ENCODE measurements at regions not wholly inside any gene's neighbourhood (a gene's known extent, or its start where the extent isn't known, plus 50 kb on each side); places are given as distances from the start of the nearest gene placed in this dataset.
A peak's percentile ranks its signal among the peaks of the same experiment; 100 is the strongest.
"Not testable (repeated sequence)": the region's sequence is repeated elsewhere in the genome, so short reads cannot be mapped to it uniquely, and the experiment has no call there.

DNA sequence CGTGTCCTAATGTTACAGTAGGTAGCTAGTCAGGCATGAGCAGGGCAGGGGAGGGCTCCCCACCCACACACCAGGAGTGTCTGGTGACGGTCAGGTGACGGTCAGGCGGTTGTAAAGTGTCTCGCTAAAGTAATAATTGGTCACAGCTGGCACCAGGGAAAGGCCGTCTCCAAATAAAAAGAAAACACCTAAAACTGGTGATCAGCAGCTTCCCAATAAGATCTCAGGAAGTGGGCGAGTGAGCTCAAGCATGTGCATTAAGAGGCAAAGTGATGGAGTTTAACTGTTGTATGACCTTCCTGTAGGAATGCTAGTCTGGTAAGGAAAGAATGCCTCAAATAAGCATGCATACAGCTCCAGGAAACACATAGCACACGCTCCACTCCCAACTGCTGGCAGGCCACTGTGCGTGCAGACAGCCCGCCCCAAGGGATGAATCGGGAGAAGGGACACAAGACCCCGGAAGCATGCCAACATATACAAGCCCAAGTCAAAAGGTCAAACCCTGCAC lies 177.1 kb downstream of the RNF144A start:
- no peak for DNase-seq

DNA sequence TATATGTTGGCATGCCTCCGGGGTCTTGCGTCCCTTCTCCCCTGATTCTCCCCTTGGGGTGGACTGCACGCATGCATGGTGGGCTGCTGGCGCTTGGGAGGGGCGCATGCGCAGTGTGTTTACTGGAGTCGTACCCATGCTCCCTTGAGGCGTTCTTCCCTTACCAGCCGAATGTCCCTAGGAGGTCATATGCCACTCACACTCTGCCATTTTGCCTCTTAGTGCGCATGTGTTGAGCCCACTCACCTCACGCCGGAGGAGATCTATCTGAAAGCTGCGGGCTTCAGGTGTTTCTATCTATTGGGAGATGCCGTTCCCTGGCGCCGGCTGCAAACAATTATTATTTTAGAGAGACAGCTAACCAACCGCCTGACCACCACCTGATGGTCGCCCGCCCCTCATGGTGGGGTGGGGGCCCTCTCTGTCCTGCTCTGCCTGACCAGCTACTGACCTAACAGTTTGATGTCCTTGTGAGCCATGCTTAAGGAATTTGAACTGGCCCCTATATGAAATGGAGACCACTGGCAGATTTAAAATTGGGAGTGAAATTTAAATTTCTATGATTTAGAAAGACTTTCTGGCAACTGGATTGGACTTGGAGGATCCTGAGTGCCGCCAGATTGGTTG lies 179.6 kb downstream of the RNF144A start:
- DNase-seq: no peak

DNA sequence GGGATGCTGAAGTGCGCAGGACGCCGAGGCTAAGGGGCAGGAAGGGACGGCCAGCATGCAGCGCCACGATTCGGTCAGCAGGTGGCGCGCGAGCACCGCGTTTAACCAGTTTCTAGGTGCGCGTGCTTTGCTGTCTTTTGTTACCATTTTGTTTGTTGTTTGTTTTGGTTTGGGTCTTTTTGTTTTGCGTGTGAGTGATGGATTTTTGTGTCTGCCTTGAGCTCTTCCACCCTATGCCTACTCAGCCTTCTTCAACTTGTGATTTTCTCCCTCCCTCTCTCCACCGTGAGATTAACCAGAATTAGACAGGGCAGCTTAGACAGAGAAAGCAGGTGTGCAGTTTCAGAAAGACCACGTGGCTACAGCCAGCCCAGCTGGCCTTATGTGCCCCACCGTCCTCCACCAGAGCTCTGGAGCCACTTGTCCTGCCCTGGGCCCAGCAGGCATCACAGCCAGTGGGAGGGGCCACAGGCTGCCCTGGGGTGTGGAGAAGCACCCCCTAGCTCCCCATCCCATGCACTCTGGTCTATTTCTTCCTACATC lies 180.2 kb downstream of the RNF144A start:
- DNase-seq: peak; percentile 32

DNA sequence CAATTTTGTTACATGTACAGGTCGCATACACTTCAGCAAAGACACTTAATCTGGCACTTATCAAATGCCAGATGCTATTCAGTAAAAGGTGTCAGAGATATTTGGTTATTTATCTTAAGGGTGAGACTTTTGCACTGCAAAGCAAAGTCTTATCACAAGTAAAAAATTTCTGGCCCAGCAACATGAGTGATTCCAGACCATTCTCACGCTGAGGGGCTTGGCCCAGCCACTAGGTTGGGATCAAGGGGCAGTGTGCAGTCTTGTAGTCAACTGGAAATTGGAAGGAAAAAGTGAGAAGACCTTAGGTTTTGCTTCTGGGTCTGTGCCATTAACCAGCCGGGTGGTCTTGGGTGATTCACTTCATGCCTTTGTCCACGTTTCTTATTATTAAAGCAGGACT lies 181.6 kb downstream of the RNF144A start:
- DNase-seq: no peak

DNA sequence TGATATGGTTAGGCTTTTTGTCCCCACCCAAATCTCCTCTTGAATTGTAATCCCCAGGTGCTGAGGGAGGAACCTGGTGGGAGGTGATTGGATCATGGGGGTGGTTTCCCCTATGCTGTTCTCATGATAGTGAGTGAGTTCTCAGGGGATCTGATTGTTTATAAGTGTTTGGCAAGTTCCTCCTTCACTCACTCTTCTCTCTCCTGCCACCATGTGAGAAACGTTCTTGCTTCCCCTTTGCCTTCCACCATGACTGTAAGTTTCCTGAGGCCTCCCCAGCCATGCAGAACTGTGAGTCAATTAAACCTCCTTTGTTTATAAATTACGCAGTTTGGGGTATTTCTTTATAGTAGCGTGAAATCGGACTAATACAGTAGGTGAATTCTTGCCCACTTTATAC lies 182.5 kb downstream of the RNF144A start:
- not testable (repeated sequence) for DNase-seq

DNA sequence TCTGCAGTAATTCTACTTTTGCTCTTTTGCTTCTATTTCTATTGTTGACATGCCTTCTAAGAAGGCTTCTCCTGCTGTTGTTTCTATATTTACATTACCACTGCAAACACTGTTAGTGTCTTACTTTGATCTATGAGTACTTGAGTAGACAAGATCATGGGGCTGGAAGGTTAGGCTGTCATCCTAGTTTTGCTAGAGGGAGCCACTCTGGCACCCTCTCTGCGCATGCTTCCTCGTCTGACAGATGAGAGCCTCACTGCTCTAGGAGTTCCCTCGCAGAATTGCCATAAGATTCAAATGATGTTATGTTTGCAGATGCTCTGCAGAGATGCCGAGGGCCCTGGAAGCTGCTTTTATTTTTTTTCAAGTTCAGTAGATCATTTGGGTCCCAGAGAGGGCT lies 185.6 kb downstream of the RNF144A start:
- no peak for DNase-seq

DNA sequence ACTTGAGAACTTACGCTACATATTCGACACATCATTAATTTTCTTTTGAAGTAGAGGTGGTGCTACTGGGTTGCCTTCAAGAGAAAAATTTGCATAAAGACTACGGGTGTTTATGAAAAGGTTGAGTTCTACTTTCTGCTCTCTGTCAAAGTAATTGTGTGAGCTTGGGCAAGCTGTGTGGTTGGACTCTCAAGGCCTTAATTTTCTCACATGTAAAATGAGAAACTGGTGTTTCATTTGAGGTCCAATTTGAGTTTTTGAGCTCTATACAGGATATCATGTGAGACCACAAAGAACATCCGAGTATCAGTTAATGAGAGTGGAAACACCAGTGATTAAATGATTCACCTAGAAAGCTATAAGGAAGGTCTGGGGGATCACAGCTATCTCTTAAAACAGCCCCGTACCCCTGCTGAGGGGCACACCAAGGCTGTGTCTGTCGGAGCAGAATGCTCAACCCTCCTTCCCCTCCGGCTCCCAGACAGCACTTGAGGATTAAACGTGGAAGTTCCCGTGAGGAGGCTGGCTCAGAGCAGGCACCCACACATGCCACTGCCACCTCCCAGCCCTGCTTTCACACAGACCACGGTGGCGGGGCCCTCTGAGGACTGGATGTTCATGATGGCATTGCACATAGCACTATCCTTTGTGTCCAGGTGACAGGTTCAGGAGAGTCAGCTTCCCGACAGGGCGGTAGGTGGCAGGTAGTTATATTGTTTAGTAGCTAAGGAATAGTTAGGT lies 191.8 kb downstream of the RNF144A start:
- no peak for DNase-seq

DNA sequence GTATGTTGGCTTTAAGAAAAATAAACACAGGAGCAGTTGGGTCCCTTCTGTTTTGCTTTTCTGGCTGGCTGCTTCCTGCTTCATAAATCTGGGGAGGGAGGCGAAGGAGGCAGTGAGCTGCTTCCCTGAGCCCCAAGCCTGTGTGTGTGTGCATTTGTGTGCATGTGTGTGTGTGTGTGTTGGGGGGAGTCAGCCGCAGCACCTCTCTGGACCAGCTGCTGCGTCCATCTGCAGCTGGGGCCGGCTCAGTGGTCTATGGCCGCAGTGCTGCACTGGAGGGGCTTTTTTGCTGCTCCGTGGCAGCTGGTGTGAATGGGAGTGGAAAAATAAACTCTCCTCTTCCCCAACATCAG lies 192.3 kb downstream of the RNF144A start:
- no peak for DNase-seq

DNA sequence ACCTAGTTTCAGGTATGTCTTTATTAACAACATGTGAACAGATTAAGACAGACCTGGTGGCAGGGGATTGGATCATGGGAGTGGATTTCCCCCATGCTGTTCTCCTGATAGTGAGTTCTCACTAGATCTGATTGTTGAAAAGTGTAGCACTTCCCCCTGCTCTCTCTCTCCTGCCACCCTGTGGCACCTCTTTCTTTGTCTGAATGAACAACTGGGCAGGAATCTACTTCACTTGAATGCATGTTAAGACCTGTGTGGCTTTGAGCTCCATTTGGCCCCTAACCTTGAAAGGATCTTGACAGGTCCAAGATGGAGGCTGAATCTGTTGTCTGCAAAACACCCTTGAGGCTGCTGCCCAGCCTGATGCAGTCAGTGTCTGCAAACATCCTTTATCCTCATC lies 194.4 kb downstream of the RNF144A start:
- no peak for DNase-seq

DNA sequence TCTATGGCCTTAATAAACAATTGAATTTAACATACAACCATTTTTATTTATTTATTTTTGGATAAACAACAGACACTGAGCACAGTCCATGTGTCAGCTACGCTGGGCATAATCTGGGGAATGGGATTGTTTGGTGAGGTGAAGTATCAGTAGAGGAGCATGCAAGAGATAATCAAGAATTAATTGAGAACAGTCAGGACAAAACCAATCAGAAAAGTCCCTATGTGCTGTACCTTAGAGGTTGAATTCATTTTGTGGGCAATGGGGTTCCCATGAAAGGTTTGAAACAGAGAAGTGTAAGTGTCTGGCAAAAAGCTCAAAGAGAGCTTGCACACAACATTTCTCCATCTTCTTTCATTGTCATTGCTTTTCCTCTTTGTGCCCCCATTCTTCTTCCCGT lies 198.2 kb downstream of the RNF144A start:
- no peak for DNase-seq

DNA sequence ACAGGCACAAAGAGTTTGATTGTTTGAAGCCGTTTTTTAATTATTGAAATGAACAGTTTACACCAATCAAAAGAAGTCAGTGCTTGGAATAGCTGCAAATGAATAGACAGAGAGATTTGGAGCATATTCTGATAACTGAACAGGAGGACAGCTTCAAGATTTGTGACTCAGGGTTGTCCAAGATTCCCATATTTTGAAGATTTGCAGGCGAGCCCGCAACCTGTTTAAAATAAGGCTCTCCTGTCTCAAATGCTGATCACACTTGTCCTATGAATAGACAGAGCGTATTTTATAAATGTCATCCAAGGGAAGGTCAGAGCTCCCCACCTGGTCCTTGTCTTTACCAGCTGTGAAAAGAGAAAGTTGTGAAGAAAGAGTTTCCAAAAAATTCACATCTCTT lies 198.7 kb downstream of the RNF144A start:
- DNase-seq: no peak

DNA sequence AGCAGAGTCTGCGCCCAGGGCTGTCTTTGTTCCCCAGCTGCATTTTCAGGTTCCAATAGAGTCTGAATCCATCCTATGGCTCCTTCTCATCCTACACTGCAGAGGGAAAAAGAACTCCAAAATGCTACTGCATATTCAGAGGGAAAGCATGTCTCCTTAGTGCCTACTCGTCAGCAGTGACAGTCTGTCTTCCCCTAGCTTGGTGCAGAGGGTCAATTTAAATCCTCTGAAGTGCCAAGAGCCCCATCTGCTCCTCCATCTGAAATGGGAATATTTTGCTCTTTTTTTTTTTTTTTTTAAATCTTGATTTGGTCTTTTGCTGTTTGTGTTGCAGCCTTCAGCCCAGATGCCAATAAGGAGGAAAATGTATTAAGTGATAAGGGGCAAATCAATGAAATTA lies 199.3 kb downstream of the RNF144A start:
- no peak for DNase-seq

DNA sequence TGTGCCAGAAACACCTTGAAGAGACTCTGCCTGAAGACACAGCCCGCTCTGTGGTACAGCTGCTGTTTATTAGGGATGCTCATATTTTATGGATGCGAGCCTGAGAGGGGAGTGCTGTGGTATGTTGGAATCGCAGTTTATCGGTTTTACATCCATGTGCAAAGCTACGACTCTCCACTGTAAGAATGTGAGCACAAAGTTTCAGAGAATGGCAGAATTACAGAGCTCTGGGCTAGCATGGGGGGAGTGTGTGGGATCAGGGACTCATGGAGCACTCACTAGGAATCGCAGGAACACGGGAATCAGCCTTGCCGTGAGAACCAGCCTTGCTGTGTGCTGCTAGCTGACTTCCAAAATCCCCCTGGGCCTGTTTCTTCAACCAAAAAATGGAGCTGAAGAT lies 199.9 kb downstream of the RNF144A start:
- no peak for DNase-seq

DNA sequence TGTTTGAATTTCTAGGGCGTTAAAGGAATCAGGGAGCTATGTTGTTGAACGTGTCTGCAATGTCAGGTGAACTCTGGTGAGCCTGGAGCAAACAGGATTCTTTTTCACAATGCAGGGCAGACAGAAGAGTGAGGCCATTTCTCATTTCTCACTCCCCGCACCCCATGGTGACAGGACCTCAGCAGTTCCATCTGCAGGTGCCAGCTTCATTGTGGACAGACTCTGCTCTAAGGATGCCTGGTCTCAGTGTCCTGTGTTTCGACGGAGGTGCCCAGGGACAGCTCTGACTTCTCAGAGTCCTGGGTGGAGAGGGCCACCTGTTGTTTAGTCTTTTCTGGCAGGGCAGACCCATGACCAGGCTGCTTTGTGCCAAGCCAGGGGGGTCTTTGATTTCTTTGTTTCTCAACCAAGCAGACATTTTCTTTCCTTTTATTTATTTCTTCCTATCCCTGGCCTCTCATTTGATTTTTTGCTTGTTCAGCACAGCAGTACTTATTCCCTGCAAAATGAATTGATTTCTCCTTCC lies 201.5 kb downstream of the RNF144A start:
- no peak for DNase-seq

DNA sequence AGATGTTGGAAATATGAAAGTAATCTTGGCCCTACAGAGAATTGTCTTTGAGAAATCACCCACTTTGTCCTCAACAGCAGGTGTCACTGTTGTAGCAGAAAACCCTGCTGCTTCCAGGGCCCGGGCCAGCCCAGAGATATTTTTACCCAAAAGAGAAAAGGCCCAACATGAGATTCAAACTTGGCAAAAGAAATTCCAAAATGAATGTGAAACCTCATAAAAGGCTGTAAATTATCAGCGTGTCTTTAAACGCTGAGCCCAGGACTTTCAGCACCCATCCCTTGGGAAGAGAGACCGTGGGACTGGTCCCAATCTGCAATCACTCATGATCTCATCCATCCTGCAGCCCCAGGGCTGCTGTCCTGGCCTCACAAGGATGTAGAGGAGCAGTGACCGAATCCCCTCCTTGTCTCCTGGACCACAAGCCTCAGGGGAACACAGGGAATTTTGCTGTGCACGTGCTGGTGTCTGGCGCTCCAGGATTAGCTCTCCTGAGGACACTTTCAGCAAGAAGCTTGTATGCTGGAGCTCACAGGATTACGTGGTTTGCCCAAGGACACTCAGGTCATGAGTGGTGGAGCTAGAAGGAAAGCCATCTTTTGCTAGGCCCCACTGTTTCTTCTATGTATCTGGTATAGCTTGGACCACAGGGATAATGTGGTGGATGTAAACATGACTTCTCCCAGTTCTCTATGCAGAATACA lies 202.1 kb downstream of the RNF144A start:
- peak; percentile 3 for DNase-seq

DNA sequence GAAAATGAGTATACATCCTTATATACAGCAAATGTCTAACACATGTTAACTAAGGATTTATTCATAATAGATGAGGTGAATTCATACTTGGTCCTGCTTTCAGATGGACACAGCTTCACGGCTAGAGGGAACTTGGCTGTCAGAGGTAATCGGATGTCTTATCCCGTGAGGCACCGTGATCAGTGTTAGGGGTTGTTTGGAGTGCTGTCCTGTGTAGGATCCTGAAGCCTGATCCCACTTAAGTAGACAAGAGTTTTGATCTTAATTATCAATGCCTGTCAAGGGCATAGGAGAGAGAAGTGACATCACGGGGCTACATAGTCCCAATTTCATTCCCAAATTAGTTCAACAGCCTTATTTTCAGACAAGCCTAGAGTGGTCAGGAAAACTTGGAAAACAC lies 204.6 kb downstream of the RNF144A start:
- no peak for DNase-seq

DNA sequence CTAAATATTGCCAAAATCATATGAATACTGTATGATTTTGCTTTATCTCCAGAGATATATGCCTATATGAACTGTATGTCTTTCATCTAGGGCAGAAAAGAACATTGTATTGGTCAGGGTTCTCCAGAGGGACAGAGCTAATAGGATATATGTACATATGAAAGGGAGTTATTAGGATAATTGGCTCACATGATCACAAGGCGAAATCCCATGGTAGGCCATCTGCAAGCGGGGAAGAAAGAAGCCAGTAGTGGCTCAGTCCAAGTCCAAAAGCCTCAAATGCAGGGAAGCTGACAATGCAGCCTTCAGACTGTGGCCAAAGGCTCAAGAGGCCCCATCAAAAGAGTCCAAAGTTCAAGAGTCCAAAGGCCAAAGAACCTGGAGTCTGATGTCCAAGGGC lies 209.9 kb downstream of the RNF144A start:
- no peak for DNase-seq

DNA sequence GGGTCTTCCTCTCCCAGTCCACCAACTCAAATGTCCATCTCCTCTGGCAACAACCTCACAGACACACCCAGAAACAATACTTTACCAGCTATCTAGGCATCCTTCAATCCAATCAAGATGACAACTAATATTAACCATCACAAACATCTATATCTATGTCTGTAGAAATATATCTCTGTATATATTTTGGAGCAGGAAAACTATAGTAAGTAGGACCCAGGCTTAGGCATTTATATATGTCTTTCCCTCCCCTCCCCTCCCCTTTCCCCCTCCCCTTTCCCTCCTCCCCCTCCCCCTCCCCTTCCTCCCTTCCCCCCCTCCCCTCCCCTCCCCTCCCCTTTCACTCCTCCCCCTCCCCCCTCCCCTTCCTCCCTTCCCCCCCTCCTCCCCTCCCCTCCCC lies 210.5 kb downstream of the RNF144A start:
- no peak for DNase-seq

DNA sequence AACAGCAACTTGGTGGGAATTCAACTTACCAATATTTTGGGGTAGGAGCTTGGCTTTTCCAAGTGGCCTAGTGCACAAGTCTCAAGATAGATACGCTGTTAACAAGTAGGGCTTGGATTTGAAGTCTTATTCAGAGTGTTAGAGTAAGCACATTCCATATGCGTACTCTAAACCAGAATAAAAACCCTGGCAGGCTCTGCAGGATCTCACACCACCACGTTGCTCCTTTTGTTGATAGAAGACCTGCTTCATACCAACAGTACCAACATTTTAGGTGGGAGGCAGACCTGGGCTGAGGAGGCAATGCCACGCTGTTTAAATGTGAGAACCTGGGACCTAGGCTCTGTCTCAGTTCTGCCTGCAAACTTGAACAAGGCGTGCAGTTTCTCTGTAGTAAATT lies 214.0 kb downstream of the RNF144A start:
- DNase-seq: no peak

DNA sequence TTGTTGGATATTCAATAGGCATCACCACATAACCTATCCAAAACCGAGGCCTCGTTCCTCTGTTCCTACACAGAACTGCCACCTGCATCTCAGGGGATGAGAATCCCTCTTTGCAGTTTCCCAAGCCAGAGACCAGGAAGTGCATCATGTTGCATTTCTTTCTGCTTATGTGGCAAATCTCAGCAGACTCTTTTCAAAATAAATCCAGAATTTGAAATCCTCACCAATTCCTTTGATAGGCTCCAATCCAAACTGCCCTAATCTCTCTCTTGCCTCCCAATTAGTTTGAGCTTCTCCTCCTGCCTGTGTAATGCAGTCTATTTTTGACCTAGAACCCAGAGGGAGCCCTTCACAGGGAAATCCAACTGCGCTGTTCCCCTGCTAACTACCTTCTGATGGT lies 215.5 kb downstream of the RNF144A start:
- DNase-seq: no peak

DNA sequence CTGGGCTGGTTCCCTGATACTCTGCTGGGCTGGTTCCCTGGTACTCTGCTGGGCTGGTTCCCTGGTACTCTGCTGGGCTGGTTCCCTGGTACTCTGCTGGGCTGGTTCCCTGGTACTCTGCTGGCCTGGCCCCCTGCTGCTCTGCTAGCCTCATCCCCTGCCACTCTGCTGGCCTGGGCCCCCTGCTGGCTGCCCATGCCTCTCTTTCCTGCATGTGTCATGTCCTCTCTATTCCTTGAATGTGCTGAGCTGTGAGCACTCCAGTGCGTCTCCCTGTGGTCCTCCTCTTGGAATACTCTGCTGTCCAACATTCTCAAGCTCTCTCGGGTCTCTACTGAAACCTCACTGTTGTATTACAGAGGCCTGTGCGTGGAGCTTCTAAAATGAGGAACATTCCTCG lies 216.3 kb downstream of the RNF144A start:
- no peak for DNase-seq

DNA sequence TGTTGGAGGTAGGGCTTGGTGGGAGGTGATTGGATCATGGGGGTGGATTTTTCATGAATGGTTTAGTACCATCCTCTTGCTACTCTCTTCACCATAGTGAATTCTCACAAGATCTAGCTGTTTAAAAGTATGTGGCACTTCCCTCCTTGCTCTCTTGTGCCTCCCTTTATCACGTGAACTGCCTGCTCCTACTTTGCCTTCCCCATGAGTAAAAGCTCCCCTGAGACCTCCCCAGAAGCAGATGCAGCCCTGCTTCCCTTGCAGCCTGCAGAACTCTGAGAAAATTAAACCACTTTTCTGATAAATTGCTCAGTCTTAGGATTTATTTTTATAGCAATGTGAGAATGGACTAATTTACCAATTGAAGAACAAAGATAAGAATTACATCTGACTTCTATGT lies 223.1 kb downstream of the RNF144A start:
- no peak for DNase-seq

DNA sequence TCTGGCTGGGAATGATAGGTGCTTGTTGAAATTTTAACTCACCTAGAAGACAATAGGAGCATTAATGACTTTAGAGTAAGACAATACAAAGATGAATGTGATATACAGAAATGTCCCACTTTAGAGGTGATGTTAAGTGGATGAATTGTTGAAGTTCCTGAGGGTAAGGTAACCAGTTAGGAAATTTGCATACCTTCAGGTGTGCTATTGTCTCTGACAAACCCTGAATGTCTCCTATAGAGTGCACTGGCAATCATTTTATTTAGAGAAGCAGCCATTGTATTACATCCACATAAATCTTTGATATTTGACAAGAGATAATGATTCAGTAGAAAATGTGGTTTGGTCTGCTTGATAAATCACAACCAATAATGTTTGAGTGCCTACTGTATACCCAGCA lies 228.5 kb downstream of the RNF144A start:
- no peak for DNase-seq

DNA sequence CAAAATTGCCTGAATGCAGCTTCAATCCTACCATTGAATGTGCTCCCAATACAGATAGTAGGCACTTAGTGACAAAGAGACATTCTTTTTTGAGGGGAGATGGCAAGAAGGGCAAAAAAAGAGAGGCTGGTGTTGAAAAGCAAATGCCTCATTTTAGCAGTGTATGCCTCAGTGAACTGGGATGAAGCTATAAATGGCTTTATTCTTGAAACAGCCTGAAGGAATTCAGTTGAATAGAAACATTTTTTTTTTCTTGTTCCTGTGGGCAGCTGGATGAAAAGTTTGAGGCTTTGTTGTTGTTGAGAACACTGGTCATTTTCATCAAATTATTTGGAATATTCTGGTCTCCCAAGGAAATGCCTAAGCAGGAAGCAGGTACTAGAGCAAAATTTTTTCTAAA lies 228.9 kb downstream of the RNF144A start:
- DNase-seq: no peak
